HG03354 (cell line): ENCODE measurements at regions not wholly inside any gene's neighbourhood (a gene's known extent, or its start where the extent isn't known, plus 50 kb on each side); places are given as distances from the start of the nearest gene placed in this dataset.
"Not testable (repeated sequence)": the region's sequence is repeated elsewhere in the genome, so short reads cannot be mapped to it uniquely, and the experiment has no call there.

Experiments
- ATAC-seq: cut with Tn5 transposase; IDR thresholded peaks from one replicate; pipeline ENCODE4 v1.9.1; 2021; ENCODE audit warnings: mild to moderate bottlenecking; ENCODE audit not compliant: unreplicated experiment, poor library complexity, severe bottlenecking

DNA sequence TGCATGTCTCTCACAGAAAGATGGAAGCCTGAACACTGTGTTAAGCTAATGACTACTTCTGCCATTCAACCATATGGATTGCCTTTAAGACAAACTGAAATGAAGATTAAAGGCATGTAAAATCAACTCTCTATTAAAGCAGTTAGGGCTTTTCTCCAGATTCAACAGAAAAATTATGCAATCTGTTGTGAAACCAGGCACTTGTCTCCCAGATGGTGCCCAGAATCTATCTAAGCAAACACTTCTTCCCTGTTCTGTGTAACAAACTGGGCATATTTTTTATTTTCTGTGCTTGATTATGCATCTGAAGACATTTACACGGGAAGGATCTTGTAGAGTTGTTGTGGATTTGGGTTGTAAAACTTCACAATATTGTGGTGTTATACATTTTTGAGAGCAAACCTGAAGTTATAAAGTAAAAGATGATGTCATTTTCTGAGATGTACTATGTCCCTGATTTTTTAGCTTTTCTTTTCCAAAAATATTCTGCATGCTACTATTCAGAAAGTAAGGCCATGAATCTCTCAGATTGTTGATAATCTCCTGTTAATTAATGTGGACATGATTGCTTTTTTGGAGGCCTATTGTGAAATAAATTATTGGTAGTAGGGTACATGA lies 1550.3 kb downstream of the CDH8 start:
- no peak for ATAC-seq

DNA sequence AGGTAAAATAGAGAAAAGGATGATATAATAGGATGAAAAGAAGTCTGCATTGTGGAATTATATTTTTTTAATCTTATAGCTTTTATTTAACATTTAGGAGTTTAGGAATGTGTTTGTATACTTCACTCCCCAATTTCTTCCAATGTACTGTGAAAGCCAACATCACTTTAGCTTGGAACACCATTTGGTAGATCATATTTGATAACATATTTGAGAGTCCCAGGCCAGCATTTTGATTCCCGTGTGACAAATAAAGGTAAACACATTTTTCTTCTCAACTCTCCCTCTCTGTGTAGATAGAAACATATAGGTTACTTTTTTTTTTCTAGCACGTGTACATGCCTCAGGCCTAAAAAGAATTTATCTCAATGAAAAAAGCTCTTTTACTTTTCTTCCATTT lies 1551.3 kb downstream of the CDH8 start:
- ATAC-seq = no peak

DNA sequence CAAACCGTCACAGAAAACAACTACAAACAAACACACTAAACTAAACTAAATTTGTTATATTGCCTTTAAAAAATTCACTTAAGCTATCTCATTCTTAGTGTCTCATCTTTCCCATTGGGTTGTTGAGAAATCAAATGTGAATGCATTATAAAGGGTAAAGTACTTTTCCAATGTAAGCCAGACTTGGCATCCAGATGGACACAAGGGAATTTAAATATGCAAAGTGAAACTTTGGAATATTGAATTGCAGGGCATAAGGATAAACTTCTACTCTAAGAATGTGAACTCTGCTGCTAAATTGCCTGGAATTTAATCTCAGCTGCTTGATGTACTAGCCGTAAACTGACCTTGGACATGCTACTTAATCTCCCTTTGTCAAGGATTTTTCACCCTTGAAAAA lies 1554.6 kb downstream of the CDH8 start:
- no peak for ATAC-seq

DNA sequence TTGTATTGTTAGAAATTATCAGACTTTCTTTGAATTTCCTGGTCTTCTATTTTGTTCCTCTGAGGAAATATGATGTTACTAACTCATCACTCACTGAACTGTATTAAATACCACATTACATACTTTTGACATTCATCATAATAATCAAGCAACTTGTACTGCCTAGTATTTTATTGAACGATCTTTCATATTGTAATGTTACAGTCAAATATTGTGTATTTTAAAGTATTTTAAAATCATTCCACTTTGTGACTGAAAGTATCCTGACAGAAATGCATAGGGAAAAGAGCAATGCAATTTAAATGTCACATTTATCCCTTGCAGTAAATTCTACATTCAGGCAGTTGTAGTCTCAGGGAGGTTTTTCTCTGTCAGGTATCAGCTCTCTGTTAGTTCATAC lies 1557.4 kb downstream of the CDH8 start:
- ATAC-seq = no peak

DNA sequence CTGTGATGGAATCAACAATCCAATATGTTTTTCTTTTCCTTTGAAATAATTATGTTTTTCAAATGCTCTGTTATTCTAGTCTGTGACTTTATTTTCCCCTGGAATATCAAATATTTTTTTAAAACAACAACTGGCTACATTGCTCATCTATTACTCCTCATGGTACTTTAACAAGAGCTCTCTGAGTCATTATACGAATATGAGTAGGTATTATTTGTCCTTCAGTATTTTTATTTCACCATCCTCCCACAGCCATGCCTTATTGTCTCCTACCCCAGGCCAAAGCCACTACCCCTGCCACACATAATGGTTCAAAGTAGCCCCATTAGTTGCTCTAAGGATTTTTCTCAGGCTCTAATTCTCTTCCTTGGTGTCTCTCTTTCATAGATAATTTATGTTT lies 1572.3 kb downstream of the CDH8 start:
- no peak for ATAC-seq

DNA sequence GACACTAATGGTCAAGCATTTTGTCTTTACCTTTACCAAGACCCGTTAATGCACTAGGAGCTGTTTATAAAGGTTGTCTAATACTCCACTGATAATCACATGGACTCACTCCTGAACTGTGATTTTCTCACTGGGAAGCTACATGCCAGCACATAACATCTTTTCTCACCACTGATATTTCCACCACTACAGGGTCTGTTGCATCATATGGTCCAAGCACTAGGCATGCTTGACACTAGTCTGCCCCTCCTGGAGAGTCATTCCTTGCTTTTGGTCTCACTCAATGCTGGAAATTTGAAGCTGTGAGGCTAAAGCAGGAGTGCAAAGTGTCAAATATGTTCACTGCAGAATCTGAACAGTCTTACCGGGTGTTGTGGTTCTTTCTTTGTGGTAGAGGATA lies 1576.8 kb downstream of the CDH8 start:
- ATAC-seq = no peak

DNA sequence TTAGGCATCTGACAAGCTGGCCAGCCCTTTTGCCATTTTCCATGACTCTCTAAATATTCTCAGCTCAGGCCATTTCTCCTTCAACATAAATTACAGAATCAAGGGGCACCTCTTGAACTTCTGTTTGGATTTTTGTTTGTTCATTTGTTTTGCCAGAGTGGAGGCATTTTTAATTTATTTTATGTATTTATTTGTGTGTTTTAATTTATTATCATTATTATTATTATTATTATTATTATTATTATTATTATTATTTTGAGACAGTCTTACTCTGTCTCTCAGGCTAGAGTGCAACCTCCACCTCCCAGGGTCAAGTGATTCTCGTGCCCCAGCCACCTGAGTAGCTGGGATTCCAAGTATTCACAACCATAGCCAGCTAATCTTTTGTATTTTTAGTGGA lies 1578.0 kb downstream of the CDH8 start:
- ATAC-seq = no peak

DNA sequence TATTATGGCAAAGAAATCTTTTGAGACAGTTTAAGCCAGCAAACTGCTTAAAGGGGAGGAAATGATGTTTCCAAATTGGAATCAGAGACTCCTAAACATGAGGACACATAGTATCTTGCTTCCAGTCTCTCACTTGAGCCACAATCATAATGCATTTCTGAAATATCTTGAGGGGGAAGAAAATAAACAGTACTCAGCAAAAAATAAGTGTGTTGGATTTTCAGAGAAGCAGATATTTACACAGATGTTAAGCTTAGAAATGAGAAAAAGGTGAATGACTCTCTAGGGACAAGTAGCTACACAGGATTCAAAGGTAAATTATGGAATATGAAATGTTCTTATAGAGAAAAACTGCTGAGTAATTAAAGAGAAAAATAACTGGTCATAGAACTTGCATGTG lies 1583.6 kb downstream of the CDH8 start:
- ATAC-seq = no peak

DNA sequence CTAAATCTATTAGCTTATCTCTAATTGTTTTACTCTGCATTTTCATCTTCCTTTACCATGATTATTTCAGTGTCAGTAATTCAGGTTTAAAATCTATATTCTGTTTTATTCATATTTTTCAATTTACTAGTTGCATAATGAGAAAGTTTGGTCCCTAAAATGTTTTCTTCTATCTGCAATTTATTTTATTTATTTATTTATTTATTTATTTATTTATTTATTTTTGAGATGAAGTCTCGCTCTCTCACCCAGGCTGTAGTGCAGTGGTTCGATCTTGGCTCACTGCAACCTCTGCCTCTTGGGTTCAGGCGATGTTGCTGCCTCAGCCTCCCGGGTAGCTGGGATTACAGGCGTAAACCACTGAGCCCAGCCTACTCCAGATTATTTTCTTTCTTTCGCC lies 1597.3 kb downstream of the CDH8 start:
- no peak for ATAC-seq

DNA sequence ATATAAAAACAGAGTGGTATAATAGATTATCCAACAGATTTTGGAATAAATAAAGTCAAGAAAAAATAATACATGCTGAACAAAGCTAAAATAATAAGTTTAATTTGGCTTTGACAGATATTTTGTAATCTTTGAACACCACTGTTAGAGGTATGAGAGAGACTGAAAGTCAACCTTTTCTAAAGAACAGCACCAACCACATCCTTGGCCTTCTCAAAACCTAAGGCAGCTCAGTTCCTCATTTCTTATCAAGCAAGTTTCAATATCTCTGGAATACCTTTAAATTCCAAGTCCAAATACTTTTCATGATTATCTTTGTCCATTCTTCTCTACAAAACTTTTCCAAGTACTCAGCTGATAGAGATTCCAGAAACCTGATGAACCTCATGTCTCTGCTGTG lies 1603.8 kb downstream of the CDH8 start:
- no peak for ATAC-seq

DNA sequence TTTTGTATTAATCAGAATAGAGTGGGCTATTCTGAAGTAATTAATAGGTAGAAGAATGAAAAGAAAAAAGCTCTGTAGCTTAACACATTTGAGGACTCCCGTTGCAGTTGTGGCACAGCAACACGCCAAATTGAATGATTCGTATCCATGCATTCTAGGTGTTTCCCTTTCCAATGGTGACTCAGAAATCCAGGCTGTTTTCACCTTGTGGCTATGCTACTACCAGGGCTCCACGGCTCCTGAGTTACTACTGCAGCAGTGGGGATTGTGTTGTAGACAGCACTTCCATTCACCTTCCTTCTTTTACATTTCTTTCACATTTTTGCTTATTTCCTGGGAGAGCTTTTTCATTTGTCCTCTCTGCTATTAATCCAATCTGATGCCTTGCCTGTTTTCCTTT lies 1616.4 kb downstream of the CDH8 start:
- ATAC-seq = no peak

DNA sequence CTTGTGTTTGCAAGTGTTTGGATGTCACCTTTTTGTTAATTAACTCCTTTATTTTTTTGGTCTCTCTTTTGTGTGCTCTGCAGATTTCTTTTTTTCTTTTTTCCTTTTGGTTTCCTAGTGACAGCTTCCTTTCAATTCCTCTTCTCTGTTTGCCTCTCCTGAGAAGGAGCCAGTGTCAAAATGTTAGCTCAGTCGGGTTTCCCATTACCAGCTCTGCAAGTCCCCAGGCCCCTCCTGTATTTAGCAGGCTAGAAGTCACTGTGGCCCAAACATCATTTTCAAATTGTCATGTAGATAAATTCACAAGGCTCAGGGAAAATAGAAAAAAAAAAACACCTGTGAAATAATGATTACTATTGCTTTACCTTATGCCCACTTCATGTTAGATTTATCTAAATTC lies 1621.6 kb downstream of the CDH8 start:
- no peak for ATAC-seq

DNA sequence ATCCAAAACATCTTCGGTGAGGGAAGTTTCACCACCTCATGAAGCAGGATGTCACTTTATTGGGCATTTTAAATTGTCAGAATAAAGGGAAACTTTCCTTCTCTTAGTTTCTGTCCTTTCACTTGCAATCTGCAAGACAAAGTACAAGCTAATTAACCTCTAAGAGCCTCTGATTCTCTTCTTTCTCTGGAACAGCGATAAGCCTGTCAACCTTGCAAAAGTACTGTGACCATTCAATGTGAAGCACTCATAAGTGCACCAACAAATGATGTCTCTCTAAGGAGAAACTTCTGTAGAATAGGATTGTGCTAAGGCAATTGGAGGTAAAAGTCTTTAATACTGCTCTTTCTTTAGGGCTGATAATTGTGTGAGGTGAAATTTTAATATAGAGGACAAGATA lies 1622.3 kb downstream of the CDH8 start:
- no peak for ATAC-seq

DNA sequence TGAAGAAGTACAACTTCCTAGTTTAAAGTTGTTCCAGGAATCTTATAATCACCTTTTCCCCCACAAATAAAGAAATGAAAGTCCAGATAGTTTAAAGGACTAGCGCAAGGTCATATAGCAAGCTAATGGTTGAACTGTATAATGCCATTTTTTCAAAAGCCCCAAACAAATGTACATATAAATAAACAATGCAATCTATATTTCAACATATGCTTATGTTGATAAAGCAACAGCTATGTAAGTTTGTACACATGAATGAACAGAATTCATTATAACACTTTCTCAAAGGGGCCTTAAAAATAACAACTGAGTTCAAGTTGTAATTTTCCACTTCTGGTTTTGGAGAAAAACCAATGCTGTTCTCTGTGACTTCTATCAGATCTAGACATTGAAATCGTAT lies 1628.6 kb downstream of the CDH8 start:
- no peak for ATAC-seq

DNA sequence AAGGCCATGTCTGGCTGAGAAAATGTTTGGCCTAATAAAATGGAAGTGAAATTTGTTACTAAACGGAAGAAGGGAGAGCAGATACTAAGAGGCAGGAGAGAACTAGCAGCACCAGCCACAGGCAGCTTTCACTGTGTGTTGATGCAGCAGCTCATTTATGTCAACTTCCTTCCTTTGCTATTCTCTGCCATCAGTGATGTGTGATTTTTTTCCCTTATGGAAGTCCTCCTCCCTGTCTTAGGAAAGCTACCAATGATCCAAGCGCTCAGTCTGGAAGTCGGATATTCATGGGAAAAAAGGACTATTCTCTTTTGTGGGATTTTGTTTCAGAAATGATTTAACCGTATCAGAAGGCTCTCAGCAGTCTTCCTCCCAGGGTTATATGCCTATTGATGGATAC lies 1629.2 kb downstream of the CDH8 start:
- ATAC-seq = no peak

DNA sequence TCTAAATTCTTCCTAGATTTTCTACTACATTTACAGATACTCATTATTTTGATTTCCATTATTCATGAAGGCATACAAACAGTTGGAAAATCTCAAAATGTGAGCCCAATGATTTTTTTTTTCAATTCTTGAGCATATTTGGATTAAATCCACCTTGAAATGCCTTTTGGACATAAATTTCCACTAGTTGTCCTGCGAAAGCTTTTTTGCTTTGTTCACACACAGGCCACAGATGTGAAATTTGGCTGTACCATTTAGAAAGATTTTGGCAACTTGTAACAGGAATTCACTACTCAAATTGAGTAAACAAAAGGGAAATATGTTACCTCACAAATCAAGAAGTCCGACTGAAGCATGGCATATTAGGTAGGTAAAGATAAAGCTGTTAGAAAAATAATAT lies 1631.0 kb downstream of the CDH8 start:
- ATAC-seq = no peak

DNA sequence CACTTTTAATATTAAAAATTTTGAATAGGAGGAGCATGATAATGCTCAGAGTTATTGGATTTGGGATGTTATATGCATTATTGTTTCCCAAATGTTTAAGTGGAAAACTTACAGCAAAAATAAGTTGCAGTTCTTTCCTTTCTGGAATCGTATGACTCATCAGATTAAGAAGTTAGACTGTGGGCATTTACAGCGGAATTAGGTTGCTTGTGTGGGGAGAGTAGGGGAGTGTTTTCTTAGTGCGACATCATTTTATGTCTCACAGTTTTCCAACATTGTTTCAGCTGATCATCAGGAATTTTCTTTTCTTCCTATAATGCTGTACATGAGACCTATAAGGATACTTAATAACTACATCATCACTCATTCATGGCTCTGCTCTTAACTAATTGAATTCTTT lies 1631.8 kb downstream of the CDH8 start:
- ATAC-seq = no peak

DNA sequence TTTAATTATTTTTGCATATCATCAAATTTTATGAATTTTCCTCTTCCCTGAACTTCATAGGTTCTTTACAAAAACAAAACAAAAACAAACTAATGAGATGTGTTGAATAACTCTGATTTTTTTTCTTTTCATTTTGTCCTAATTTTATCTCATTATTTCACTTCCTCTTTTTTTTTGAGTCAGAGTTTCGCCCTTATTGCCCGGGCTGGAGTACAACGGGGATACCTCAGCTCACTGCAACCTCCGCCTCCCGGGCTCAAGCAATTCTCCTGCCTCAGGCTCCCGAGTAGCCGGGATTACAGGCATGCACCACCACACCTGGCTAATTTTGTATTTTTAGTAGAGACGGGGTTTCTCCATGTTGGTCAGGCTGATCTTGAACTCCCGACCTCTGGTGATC lies 1633.3 kb downstream of the CDH8 start:
- ATAC-seq = not testable (repeated sequence)

DNA sequence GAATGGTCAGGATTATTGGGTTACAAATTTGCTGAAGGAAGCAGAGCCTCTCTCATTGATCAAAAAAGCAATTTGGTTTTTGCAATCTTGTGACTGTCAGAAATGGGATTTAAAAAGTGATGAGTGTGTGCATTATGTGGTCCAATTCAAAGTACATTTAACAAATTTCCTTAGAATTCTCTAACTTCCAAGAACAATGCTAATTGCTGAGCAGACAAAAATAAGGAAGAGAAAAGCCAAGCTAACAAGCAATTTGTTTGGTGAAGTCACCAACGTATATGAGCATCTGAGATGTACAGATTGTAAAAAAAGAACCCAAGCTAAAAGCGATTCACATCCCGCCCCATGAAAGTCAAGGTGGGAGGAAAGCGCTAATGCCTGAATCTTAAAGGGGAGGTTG lies 1643.9 kb downstream of the CDH8 start:
- no peak for ATAC-seq

DNA sequence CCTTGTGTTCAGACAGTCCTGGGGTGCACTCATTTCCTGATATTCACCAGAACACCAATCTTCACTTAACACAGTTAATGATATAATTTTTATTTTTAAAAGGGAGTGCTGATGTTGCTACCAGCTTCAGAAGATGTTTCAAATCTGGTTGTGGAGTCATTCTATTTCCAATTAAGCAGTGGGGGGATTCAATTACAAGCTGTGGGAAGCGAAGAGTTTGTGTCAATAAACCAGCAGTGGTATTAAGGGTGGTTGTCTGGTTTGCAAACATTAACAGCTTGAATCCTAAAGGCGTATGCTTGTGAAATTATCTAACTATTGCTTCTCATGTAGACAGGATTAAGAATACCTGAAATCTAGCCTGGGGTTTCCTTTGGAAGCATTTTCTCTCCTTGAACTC lies 1637.5 kb upstream of the GOT2 start:
- ATAC-seq = no peak

DNA sequence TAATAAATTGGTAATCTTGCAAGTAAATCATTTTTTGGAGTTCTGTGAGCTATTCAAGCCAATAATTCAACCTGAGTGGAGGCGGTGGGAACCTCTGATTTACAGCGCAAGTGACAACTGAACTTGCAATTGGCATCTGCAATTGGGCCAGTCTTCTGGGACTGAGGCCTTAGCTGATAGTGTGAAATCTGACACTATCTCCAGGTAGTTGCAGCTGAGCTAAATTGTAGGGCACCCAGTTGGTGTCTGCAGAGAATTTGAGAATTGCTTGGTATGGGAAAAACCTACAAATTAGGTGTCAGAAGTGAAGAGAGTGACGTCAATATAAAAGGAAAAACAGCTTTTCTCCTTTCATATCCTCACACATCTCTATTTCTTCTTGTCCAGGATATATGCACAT lies 1633.6 kb upstream of the GOT2 start:
- no peak for ATAC-seq

DNA sequence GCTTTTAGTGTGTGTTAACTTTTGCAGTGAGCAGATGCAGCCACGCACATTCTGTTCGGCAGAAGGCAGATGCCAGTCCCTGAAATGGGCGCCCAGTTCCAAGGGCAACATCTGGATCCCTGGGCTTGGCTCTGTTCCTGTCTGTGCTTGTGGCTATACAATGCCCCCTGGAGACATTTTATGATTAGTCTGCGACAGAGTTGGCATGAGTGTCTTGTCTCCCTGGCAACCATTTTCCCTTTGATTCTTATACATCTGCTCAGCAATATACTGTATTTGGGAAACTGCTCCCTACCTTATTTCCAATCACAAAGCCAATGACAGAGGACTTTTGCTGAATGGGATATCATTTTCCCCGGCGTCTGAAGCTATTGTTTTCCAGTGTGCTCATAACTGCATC lies 1629.5 kb upstream of the GOT2 start:
- no peak for ATAC-seq

DNA sequence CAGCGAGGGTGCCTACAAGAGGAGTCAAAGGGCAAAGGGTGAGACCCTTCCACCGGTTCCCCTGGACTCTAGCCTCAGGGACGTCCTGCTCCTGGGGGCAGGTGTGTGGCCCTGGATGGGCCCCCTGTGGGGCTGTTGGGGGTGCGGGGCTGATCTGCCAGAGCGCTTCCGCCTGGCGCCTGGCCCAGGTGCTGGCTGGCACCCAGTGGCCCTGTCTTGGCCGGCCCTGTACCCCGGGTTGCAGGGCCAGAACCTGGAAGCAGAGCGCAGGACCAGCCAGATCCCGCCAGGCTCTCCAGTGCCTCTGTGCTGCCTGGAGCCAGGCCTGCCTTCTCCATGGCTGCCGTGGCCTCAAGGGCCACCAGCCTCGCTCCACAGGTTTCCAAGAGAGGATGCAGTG lies 1625.8 kb upstream of the GOT2 start:
- not testable (repeated sequence) for ATAC-seq
